Sciatic nerve (tissue), 2 donors: ENCODE measurements at regions not wholly inside any gene's neighbourhood (a gene's known extent, or its start where the extent isn't known, plus 50 kb on each side); places are given as distances from the start of the nearest gene placed in this dataset.

Source experiments
- ATAC-seq: fragments of 200-7000 bp; cut with Tn5 transposase; one replicate; pipeline ENCODE4 v1.9.1; 2020; ENCODE audit warnings: mild to moderate bottlenecking, moderate library complexity
- DNase-seq: peaks from one replicate; pipeline ENCODE4 v3.0.0-alpha.2; 2020; ENCODE audit warnings: low spot score
- intact Hi-C: fragments of 100-400 bp; cut with DNase I; formaldehyde crosslinking; loops from one replicate; pipeline ENCODE4 v1.14.2; 2022
- donor health status: DM: no; HTN: no; CAD: no.
- donor health status: DM: no; HTN: no; CAD: no.

DNA sequence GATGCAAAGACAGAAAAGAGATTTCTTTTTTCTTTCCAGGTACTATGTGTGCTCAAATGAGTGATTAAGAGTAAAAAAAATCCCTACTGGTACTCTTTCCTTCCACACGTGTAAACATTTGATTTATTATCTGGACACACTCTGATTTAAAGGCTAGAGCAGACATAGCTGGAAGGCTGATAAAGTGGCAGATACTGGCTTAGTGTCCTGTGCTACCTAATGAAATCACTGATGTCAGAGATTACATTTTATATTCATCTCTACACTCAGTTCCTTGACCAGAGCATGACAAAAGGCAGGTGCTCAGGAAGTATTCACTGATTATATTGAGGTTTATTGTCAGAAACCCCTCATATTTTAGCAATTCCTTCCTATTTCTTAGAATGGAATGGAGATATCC is 136.6 kb upstream of the SLC38A2 start:
- intact Hi-C loops = no loop called here
- DNase-seq (no peak), ATAC-seq (no peak)

- no peak for DNase-seq
- intact Hi-C loops = no loop called here
- ATAC-seq = no peak
Observed at GRCh38 chr12:46508651-46509050, 136.1 kb upstream of the SLC38A2 start.

DNA sequence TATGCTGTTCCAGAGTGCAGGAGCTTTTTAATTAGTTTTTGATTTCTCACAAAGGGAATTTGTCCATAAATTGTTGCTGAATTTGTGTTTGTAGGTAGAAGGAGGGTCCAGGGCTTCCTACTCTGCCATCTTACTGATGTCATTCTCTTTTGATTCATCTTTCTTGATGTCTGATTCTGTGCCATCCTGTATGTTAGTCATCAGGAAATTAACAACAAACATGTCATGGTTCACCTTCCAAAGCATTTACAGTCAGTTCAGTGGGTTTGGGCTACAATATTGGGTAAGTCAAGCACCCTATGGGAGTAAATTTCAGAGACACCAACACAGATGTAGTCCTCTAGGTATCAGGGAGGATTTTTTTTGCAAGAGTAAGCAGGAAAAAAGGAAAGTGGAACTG is 135.2 kb upstream of the SLC38A2 start:
- intact Hi-C loops = no loop called here
- DNase-seq = no peak
- ATAC-seq = no peak

GRCh38 chr12:46506961-46507360 is 134.4 kb upstream of the SLC38A2 start:
- DNase-seq = no peak
- intact Hi-C loops = no loop called here
- no peak for ATAC-seq

- ATAC-seq (no peak), DNase-seq (no peak)
- intact Hi-C loops = no loop called here
Observed at GRCh38 chr12:46506198-46506597, 133.6 kb upstream of the SLC38A2 start.

DNA sequence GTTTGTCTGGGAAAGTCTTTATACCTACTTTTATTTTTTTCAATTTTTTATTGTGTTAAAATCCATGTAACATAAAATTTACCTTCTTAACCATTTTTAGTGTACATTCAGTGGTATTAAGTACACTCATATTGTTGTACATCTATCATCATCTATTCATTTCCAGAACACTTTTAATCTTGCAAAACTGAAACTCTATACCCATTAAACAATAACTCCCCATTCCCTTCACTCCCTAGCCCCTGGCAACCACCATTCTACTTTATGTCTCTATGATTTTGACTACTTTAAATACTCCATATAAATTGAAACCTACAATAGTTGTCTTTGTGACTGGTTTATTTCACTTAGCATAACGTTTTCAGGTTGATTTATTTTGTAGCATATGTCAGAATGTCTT is 131.9 kb upstream of the SLC38A2 start:
- intact Hi-C loops = no loop called here
- ATAC-seq (no peak), DNase-seq (no peak)

DNA sequence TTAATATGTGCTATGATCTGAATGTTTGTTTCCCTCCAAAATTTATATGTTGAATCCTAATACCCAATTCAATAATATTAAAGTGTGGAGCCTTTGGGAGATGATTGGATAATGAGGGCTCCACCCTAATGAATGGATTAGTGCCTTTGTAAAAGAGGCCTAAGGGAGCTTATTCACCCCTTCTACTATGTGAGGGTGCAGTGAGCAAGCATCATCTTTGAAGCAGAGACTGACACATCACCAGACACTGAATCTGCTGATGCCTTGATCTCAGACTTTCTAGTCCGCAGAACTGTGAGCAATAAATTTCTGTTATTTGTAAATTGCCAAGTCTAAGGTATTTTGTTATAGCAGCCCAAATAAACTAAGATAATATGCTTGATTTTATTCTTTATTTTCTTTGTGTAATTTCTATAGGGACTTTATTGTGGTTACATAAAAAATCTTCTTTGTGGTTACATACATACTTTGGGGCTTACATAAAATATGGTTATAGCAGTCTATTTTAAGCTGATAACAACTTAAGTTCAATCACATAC is 131.1 kb upstream of the SLC38A2 start:
- no peak for ATAC-seq
- DNase-seq = no peak
- intact Hi-C loops = no loop called here

- intact Hi-C loops = no loop called here
- DNase-seq = no peak
- no peak for ATAC-seq
Observed at GRCh38 chr12:46500673-46501072, 128.1 kb upstream of the SLC38A2 start.

GRCh38 chr12:46499901-46500300 is 127.3 kb upstream of the SLC38A2 start:
- intact Hi-C loops = no loop called here
- no peak for ATAC-seq
- DNase-seq = no peak

DNA sequence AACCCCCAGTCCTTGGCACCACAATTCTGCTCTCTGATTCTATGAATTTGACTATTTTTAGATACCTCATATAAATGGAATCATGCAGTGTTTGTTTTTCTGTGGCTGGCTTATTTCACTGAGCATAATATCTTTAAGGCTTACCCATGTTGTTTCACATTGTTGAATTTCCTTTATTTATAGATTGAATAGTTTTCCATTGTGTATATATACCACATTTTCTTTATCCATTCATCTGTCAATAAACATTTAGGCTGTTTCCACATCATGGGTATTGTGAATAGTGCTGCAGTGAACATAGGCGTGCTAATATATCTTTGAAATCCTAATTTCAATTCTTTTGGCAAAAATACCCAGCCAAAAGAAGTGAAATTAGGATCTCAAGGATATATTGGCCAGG is 126.7 kb upstream of the SLC38A2 start:
- ATAC-seq (no peak), DNase-seq (no peak)
- intact Hi-C loops = no loop called here

DNA sequence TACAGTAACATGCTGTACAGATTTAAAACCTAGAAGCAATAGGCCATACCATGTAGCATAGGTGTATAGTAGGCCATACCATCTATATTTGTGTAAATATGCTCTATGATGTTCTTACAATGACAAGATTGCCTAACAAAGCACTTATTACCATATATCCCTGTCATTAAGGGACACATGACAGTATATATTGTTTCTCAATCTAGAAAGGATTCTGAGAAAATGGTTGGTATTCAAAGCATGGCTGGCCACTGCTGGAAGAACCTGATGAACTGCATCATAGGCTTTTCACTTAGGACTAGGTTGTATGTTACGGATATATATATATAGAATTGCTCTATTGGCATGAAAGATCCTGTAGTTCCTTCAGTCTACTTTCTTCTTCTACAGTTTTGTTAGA is 125.2 kb upstream of the SLC38A2 start:
- ATAC-seq (no peak), DNase-seq (no peak)
- intact Hi-C loops = no loop called here

DNA sequence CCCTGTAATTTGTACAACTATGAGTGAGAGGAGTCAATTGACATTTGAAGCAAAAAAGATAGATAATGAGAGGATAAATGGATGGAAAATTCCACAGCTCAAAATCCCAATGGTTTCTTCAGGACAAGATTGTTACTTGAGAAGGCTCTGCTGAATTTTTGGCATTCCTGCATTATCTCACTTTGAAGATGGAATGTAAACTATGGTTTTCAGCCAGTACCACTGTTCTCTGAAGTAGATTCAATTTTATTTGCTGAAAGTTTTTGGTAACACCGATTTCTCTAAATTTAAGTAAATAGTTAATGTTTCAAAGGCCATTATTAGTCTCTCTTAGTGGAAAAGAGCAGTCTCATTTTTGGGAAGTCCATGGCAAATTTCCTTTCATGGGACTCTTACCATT is 121.9 kb upstream of the SLC38A2 start:
- no peak for DNase-seq
- intact Hi-C loops = no loop called here
- no peak for ATAC-seq

GRCh38 chr12:46493834-46494181 is 121.2 kb upstream of the SLC38A2 start:
- DNase-seq = no peak
- intact Hi-C loops = no loop called here
- peak; percentile 68 for ATAC-seq

DNA sequence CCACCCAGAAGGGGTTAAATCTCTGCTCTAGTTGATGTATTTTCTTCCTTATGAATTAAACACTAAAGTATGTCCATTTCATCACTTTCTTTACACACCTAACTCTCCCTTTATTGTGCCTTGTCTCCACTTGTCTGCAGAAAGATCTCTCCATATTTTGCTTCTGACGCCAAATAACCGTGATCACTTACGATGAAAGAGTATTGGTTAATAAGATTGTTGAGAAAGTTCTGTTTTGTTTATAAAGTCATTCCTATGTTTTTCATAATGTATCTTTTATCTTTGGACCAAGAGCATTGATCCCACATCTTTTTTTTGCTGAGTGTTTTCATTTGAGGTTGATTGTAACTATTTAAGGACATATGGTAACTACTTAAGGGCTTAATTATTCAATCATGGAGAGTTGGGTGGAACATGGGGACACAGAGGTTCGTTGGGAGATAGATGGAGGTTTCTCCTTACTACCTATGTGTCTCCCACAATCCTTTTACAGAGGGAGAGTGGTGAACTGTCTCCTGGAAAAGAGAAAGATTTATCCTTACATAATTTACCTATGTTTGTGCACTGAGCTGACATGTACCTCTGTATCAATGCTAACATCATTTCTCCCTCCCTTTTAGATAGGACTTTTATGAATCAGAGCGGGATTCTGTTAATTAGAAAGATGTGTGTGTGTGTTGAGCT is 120.7 kb upstream of the SLC38A2 start:
- intact Hi-C loops = no loop called here
- ATAC-seq = no peak
- DNase-seq = no peak

DNA sequence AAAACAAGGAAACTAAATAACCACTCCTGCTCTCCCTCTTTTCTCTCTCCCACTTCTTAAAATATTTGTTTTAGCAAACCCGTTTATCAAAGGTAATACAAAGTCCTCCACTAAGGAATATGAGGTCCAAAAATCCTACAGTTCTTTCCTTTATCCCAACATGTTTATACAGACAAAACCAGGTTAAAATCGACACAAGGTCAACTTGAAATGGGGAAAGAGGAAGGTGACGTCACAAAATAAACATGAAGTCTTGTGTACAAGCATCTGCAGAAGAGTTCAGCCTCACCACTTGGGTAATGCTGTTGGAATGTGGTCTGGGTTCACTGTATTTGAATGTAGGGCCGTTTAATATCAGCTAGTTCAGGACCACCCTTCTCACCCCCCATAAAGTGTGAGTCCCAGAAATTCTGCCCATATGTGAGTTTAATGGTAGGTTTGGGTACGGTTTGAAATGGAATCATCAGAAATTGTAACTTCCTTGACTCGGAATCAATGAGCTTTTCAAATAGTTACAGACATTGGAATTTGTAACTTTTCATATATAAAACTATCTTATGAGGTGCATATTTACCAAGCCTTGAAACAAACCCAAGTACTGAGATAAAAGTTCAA is 120.0 kb upstream of the SLC38A2 start:
- ATAC-seq (peak; percentile 83), DNase-seq (no peak)
- intact Hi-C loops = no loop called here

GRCh38 chr12:46491548-46491947 is 119.0 kb upstream of the SLC38A2 start:
- no peak for ATAC-seq
- no peak for DNase-seq
- intact Hi-C loops = no loop called here

DNA sequence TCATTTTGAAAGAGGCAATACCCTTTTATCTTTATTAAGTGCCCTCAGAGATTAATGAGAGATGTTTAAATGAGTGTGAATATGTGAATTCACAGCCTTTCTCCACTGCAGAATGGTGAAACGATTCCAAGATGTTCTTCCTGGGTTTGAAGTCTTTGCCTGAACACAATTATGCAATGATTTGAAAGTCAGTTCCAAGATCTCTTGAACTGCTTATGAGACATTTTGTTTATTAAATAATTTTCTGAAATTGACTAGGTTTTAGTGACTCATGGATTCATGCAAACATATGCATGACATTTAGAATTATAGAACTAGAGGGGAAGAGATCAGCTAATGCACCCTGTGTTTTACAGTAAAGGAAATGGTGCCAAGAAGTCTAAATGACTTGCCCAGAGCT is 118.1 kb upstream of the SLC38A2 start:
- intact Hi-C loops = no loop called here
- DNase-seq (no peak), ATAC-seq (peak; percentile 48)

- ATAC-seq (peak; percentile 58), DNase-seq (no peak)
- intact Hi-C loops = no loop called here
Observed at GRCh38 chr12:46489951-46490388, 117.4 kb upstream of the SLC38A2 start.

DNA sequence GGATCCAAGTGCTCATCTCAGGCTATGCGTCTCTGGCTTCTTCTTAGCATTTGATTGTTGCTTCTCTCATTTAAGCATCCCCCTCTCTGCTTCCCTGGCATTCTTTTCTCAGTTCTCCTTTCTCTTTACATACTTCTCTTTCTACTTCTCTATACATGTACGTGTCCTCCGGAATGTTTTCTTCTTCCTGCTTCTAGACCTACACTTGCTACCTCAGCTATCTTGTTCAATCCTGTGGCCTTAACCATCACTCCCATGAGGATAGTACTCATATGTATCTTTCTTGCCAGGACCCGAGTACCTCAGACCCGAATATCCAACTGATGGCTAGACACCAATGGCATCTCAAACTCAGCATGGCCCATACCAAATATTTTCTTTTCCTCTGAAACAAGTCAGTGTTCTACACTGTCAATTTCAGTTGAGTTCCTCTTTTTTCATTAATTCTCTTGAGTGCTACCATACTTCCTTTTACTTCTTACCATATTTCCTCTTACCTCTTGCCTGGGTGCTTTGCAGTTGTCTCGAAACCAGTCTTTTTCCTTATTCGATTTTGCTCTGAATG is 115.1 kb upstream of the SLC38A2 start:
- DNase-seq (no peak), ATAC-seq (no peak)
- intact Hi-C loops = no loop called here

DNA sequence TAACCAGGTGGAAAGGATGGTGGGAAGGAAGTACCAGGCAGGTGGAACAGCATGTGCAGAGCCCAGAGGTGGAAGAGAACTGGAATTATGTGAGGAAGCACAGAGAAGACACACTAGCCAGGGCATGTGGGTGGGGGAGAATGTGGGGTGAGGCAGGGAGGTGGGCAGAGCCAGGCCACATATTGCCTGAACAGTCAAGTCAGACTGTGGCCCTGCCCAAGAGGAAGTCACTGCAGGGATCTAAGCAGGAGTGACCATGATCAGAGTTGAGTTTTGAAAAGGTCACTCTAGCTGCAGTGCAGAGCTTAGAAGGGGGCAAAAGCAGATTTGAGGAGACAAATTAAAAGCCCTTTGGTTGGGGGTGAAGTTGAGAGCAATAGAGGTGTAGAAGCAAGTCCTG is 114.0 kb upstream of the SLC38A2 start:
- ATAC-seq = no peak
- DNase-seq = no peak
- intact Hi-C loops = no loop called here

GRCh38 chr12:46485853-46486252 is 113.3 kb upstream of the SLC38A2 start:
- ATAC-seq (no peak), DNase-seq (no peak)
- intact Hi-C loops = no loop called here
